ENCODE measurements at regions not wholly inside any gene's neighbourhood (a gene's known extent, or its start where the extent isn't known, plus 50 kb on each side); places are given as distances from the start of the nearest gene placed in this dataset.

- Histone ChIP-seq H3K27ac (ENCODE audit: insufficient read length, low read depth, low read length) (no peak overlapping the region), H3K56ac (ENCODE audit: insufficient read length, low read depth, low read length) (no peak overlapping the region), H3K79me2 (ENCODE audit: insufficient read depth, low read length) (no peaks in the 10 kb centered on the region), H3K18ac (ENCODE audit: insufficient read length, low read depth, low read length) (no peak overlapping the region), H3K79me1 (ENCODE audit: insufficient read depth, low read depth, low read length, poor library complexity, severe bottlenecking) (no peaks in the 10 kb centered on the region), H4K8ac (replicated peaks; ENCODE audit: insufficient read length, low read depth, low read length) (no peak overlapping the region), H3K4ac (ENCODE audit: low read depth, low read length) (no peak overlapping the region), H2AFZ (ENCODE audit: low read length) (no peak overlapping the region), H2AK5ac (ENCODE audit: insufficient read length, low read length) (no peak overlapping the region), H3K23me2 (ENCODE audit: insufficient read length, low read depth, low read length, poor library complexity, severe bottlenecking) (no peaks in the 10 kb centered on the region), H2BK5ac (ENCODE audit: insufficient read length, low read length) (no peak overlapping the region), H3K14ac (ENCODE audit: insufficient read depth, low read length) (no peak overlapping the region), H4K91ac (ENCODE audit: insufficient read length, low read depth, low read length) (no peak overlapping the region), H3K23ac (ENCODE audit: insufficient read length, low read depth, low read length) (no peak overlapping the region), H3K4me1 (ENCODE audit: insufficient read depth, low read length) (no peaks in the 10 kb centered on the region), H3K9ac (ENCODE audit: extremely low read depth, insufficient read length, low read length) (no peak overlapping the region), H3K4me2 (ENCODE audit: insufficient read depth, insufficient read length, low read length) (no peak overlapping the region), H4K5ac (ENCODE audit: insufficient read length, low read depth, low read length) (no peak overlapping the region), H2BK12ac (ENCODE audit: insufficient read length, low read depth, low read length) (no peak overlapping the region), H2BK20ac (ENCODE audit: low read depth, low read length, poor library complexity, severe bottlenecking) (no peak overlapping the region), H2BK15ac (ENCODE audit: low read depth, low read length) (no peak overlapping the region), H2BK120ac (ENCODE audit: low read depth, low read length, poor library complexity, severe bottlenecking) (no peak overlapping the region), H3K9me3 (ENCODE audit: control insufficient read depth, low read depth, low read length) (peaks cover 81% of the 10 kb centered on the region), H3T11ph (ENCODE audit: low read length) (no peak overlapping the region), H4K20me1 (ENCODE audit: control insufficient read depth, insufficient read depth, insufficient read length) (no peaks in the 10 kb centered on the region), H3K27me3 (ENCODE audit: insufficient read depth, low read length) (no peaks in the 10 kb centered on the region)
- peaks cover 72 to 73% of the 10 kb centered on the region in 2 experiments for H3K9me3 Mint-ChIP-seq
- no peak overlapping the region for H3K4me3 Mint-ChIP-seq
- H3K4me1 Mint-ChIP-seq, result no peaks in the 10 kb centered on the region
- H3K27ac Mint-ChIP-seq, result no peak overlapping the region
- H3K36me3 Mint-ChIP-seq (ENCODE audit: insufficient read depth in 1 of 3, low read depth in 3 of 3), result peaks cover 7 to 8% (median 8%) of the 10 kb centered on the region in 3 experiments; a peak in 6 of 7 replicates
- no peaks in the 10 kb centered on the region for H3K27me3 Mint-ChIP-seq (ENCODE audit: low read depth)
- WGBS (ENCODE audit: extremely low coverage, insufficient read length, low lambda C conversion rate), result no CpG with 5 or more reads among the region's 22 CpGs
- DNase-seq, result no peak
- no peak for TF ChIP-seq CTCF (conservative IDR thresholded peaks at IDR 0.05)
Measured at GRCh38 chr13:18943273-18943672, 238.4 kb downstream of the TUBA3C start.
